OCI-LY7 (cell line): ENCODE measurements at regions not wholly inside any gene's neighbourhood (a gene's known extent, or its start where the extent isn't known, plus 50 kb on each side); places are given as distances from the start of the nearest gene placed in this dataset.

Source experiments
- CTCF ChIP-seq: fragments of 200-600 bp; sonication (generic); conservative IDR thresholded peaks from 2 replicates; pipeline ENCODE4 v1.5.1; 2014; ENCODE audit warnings: mild to moderate bottlenecking, antibody characterized with exemption, low read length, moderate library complexity, mixed read lengths
- EZH2phosphoT487 ChIP-seq: fragments of 200-600 bp; sonication (generic); IDR thresholded peaks from 2 replicates; pipeline ENCODE4 v1.6.1; 2018; ENCODE audit warnings: low read depth, borderline replicate concordance, mild to moderate bottlenecking, mixed run types, antibody characterized with exemption, low read length, moderate library complexity, mixed read lengths

GRCh38 chr2:65715323-65715722 lies 282.9 kb upstream of the SPRED2 start:
- TF ChIP-seq CTCF (no peak), EZH2phosphoT487 (no peak)
